Urothelium cell line (cell line): ENCODE measurements at regions not wholly inside any gene's neighbourhood (a gene's known extent, or its start where the extent isn't known, plus 50 kb on each side); places are given as distances from the start of the nearest gene placed in this dataset.
"Not testable (repeated sequence)": the region's sequence is repeated elsewhere in the genome, so short reads cannot be mapped to it uniquely, and the experiment has no call there.

Experiments
- DNase-seq: peaks from one replicate; pipeline ENCODE4 v3.0.0; 2011; ENCODE audit warnings: low spot score, mixed read lengths
- FAIRE-seq: peaks from 2 replicates; lab custom pipeline; 2011; peaks lifted over from hg19 to GRCh38; lab: Jason Lieb, UNC

DNA sequence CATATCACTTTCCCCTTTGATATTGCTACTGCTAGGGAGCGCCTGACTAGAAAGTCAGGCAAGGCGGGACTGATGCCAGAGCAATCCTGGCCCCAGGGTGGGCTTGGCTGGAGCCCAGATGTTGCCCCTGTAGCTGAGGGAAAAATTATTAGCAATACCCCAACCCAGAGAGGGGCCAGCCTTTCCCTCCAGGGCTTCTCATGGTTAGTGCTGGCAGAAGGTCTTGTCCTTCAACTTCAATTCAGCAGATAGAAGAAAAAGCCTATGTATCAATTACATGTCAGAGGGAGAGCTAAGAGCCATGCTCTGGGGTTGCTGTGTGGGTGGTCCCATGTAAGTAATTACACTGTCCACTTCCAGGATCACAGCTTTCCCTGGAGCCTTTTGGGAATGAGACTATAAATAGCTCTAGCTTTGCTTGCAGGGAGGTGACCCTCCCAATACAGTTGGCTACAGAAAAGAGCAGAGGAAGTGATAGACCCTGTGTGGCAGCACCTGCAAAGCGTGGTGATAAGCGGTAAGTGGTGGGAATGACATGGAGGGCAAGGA lies 579.1 kb downstream of the CCSER2 start:
- FAIRE-seq (no peak), DNase-seq (no peak)

DNA sequence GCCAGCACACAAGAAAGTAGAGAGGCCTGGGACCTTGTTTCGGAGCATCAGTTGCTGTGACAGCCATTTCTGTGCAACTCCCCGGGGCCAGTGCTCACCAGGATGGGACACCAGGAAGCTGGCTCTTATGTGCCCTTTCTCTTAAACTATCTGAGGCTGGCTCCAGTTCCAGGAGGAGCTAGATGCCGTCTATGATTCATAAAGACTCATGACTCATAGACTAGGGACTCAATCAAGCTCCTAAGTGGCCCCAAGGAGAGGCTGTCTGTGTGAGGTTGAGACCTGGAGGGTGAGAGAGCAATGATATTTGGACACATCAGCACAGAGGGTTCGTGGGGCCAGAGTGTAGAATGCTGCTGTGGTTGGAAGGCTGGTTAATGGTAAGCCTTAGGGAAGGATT lies 580.1 kb downstream of the CCSER2 start:
- no peak for FAIRE-seq
- peak; percentile 64 for DNase-seq

DNA sequence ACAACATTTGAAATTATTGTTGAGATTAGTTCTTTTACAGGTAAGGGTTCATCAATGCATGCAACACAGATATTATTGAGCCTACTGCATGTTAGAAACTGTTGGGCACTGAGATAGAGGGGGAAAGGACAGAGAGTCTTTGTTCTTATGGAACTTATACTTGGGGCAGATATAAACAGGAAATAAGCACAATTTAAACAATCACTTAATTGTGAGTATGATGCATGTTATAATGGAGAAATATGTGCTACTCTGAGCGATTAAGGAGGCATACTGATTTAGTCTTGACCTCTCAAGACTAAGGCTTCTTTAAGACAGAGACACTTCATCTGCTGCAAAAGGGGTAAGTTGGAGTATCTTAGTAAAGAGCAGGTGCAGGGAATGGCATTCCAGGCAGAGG lies 593.3 kb downstream of the CCSER2 start:
- DNase-seq: no peak
- FAIRE-seq: no peak

DNA sequence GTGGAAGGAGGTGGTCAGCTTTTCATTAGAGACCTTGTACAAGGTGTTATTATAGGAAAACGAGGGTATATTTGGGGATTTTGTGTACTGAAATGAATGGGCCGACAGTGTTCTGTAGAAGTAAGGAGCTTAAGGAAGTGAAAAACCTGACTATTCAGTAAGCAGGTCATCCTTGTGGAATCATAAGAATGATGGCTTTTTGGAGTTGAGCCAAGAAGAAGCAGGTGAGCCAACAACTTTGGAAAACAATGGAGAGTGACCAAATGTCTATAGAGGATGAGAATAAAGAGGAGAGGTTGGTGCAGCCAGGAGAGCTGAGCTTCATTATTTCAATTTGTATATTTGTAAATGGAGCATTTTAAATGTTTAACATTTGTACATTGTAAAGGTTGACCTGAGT lies 595.7 kb downstream of the CCSER2 start:
- DNase-seq (no peak), FAIRE-seq (no peak)

DNA sequence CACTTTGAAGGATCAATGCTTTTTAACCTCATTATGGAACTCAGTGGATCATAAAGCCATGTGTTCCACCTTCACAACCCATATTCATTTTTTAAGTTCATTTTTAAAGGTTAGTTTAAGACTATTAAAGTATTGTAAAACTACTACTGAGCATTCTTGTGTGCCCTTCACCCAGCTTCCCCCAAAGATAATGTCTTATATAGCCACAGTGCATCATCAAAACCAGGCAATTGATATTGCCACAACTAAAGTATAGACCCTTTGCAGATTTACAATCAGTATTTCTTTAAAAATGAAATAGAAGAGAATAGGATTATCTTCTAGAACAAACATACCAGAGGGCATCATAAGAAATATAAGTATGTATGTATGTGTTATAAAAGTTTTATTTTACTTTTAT lies 597.1 kb downstream of the CCSER2 start:
- FAIRE-seq: no peak
- DNase-seq: no peak

DNA sequence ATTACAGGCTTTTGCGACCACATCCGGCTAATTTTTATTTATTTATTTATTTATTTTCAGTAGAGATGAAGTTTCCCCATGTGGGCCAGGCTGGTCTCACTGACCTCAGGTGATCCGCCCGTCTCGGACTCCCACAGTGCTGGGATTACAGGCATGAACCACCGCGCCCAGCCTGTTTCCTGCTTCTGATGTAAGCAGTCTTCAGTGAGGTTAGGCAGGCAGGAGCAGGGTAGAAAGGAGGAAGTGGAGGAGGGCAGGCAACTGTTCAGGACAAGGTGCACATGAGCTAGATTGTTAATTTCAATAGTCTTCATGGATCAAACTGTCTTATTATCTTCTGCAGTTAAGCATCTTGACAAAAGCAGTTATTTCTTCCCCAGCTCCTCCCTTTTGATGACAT lies 605.0 kb downstream of the CCSER2 start:
- DNase-seq: no peak
- no peak for FAIRE-seq

DNA sequence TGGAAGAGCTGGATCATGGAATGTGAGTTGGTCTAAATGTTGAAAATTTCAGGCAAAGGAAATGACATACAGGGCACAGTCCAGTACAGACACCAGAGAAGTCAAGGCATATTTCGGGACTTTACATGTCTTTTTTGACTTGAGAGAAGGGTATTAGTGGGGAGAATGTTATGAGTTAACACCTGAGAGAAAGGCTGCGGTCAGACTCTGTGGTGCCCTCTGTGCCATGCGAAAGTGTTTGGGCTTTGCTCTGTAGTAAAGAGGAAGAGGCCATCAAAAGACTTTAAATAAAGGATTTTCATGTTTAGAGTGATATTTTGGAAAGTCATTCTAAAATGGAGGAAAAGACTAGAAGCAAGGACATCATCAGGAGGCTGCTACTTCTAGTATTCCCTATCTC lies 607.4 kb downstream of the CCSER2 start:
- no peak for FAIRE-seq

DNA sequence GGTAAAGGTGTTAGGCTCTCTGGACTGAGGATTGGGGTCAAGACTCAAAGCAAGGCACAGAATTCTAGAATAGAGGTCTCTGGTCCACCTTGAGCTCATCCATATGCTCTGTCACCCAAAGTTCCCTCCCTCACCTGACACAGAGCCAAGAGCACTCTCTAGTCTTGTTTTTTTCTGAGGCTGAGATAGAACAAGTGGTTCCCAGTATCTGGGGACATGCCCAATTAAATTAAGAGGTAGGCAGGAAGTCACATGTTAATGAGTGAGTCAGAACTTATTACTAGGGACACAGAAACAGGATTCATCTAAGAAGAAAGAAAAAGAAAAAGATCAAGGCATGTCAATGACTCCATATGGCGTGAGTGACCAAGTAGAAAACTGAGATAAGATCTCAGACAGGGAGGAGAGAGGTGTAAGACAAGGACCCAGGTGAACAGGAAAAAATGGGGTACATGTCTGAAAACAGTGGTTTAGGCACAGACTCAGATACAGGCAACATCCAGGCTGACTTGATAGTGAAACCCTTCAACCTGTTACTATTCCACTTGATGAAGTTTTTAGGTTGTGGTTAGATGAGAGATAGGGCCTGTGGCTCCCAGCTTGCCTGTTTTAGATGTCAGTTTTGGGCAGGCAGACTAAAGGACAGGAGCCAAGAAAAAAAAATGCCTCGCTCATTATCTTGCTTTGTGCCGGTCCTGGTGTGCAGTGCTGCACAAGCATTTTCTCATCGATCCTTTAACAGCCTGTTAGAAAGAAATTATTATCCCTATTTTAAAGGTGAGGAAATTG lies 609.9 kb downstream of the CCSER2 start:
- no peak for FAIRE-seq
- no peak for DNase-seq

More for the DNA sequence above, 607.4 kb downstream of the CCSER2 start:
- no peak for DNase-seq

DNA sequence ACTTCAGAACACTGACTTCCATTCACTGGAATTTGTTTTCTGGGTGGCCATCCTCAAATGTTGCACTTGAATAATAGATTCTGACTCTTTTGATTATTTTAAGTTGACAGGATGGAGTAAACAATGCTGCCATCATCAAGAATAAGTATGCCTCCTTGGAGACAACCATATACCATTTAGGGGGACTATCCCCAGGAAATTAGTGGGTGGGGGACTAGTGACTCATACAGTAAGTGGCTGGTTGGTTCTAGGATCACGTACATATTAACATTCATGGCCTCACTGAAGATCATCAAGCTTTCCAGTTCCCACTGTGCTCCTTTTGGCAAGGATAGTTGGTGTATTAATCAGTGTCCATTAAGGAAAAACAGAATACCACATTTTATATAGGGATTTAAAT lies 615.2 kb downstream of the CCSER2 start:
- no peak for DNase-seq
- no peak for FAIRE-seq

DNA sequence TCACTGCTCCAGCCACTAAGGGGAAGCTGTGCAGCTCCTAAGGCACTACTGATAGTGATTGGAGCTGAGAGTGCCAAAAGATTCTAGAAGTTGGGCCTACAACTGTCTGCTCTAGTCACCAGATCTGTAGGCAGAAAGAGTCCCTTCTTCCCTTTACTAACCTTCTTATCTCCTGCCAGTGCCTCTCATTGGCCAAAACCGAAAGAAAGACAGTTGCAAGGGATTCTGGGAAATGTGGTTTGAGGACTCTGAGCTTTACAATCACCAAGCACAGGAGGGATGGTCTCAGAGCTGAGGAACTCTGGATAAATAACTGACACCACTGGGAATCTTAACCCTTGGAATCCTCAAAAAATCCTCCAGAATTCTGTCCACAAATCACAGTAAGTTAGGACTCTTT lies 615.8 kb downstream of the CCSER2 start:
- no peak for DNase-seq

DNA sequence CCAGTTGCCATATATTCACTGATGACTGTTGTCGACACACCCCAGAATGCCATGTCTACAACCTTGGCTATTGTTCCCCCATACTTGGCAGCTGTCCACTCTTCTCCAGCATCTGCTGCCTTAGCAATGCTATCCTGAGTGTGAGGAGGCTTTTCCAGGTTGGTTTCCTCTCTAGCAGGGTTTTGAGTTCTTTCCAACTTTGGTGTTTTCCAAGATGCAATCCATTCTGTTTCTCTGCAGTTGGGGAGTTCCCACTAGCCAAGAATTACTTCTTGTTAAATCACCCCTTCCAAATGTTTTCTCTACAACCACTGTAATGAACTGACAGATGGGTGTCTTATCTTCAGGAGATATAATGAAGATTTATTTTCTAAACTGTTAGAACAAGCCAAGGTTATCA lies 617.4 kb downstream of the CCSER2 start:
- DNase-seq (no peak), FAIRE-seq (no peak)

More for the DNA sequence above, 615.8 kb downstream of the CCSER2 start:
- FAIRE-seq: no peak

DNA sequence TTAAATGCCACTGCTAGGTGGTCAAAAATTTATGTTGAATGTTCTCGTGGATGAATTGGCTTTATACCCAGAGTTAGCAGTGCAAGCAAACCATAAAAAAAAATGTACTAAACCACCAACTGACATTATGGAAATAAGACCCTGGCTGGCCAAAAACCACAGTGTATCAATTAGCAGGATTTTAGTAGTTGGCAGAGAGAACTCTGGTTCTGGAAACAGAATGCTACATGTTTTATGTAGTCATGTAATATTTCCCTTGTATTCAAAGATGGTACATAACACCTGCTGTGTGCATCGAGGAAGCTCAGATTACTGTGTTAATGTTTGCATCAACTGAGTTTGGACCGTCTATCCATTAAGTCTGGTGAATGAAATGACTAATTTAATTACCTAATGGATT lies 618.5 kb downstream of the CCSER2 start:
- FAIRE-seq (no peak), DNase-seq (no peak)

DNA sequence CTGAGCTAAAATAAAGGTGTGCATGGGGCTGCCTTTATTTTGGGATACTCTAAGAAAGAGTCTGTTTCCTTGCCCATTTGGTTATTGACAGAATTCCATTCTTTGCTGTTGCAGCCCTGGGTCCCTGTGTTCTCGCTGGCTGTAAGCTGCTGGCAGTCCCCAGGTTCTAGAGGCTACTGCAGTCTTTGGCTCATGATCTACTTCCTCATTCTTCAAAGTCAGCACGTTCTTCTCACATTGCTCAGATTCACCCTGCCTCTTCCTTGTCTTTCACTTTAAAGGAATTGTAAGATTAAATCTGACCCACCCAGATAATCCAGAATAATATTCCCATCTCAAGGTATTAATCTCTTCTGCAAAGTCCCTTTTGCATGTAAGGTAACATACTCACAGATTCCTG lies 620.3 kb downstream of the CCSER2 start:
- FAIRE-seq (no peak), DNase-seq (no peak)

DNA sequence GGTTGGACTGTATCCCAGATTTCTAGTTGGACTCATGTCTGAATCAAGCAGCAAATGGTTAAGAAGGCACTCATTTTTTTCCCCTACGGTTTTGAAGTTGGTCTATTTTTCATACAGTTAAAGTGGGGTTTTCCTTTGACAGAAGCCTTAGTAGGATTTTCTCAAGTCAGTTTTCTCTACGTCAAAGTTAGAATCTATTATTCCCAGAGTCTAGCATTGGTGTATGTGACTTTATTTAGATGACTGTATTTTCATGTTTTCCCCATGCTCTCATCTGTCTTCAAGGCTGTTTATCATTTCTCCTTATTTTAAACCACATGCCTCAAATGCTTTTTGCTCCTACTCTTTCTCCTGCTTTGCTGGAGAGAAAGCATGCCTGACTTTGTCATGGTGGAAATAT lies 623.2 kb downstream of the CCSER2 start:
- FAIRE-seq: no peak
- no peak for DNase-seq

DNA sequence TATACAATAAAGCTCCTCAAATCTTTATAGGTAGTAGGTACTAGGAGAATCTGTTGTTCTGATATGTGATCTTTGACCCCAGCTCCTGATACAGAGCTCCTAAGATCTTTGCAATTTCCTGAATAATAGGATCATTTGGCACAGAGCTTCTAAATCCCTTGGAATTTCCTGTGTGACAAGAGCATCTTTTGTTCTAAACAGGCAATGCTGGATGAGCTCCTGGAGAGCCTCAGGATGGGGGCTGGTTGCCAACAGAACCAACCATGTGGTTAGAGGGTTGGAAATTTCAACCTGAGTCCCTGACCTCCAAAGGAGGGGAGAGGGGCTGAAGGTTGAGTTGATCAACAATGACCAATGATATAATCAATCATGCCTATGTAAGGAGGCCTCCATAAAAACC lies 629.0 kb downstream of the CCSER2 start:
- FAIRE-seq (no peak), DNase-seq (no peak)

DNA sequence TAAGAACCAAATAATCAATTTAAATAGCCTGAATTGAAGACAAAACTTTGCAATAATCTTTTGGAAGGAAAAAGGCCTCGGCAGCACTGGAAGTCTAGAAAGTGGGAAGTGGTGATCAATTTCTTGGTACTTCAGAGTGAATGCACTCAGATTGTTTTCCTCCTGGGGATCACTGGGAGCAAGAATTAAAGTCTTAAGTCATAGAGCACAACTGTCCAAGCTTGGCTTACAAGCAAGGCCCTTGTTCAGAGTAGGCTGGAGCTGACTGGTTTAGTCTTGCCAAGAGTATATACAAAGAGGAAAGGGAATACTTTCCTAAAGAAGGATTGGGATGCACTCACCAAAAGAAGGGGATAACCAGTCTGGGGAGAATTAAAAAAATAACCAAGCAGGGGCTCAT lies 637.1 kb downstream of the CCSER2 start:
- DNase-seq (no peak), FAIRE-seq (no peak)

DNA sequence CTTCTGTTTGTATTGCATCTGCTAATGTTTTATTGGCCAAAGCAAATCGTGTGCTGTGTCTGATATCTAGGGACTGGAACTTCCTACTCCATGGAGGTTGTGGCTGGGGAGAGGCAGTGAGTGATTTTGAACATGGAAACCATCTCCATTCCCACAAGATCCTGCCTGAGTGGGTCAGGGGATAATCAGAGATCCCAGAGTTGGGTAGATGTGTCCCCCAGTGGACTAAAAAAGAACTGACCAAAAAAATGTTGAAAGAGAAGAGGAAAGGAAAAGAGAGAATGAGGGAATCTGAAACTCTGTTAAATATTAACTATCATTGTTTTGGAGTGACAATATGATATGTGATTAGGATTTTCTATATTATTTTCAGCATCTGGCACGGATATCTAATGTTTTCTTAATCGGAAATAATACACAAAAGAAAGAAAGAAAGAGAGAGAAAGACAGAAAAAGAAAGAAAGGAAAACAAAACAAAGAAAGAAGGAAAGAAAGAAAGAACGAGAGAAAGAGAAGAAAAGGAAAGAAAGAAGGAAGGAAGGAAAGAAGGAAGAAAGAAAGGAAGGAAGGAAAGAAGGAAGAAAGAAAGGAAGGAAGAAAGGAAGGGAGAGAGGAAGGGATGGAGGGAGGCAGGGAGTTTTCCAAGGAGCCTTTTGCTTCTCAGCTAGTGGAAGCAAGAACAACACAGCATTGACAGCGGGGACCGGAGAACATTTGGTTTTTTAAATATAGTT lies 638.5 kb downstream of the CCSER2 start:
- no peak for FAIRE-seq

DNA sequence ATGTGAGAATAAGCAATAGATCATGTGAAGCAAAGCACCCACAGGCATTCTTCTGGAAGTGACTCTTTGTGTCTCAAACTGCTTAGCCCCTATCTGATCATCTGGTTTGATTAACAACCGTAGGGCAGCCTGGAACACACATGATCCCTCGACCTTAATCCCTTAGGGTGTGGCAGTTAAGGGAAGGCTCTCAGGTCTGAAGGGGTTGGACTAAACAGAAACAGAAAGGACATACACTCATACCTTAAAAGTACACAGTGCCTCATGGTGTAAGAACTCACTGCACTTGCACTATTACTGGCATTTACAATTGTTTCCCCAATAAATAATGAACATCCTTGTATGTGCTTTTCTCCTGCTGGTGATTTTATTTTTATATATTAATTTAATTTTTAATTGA lies 640.9 kb downstream of the CCSER2 start:
- FAIRE-seq, DNase-seq: not testable (repeated sequence)

More for the DNA sequence above, 638.5 kb downstream of the CCSER2 start:
- DNase-seq: no peak

DNA sequence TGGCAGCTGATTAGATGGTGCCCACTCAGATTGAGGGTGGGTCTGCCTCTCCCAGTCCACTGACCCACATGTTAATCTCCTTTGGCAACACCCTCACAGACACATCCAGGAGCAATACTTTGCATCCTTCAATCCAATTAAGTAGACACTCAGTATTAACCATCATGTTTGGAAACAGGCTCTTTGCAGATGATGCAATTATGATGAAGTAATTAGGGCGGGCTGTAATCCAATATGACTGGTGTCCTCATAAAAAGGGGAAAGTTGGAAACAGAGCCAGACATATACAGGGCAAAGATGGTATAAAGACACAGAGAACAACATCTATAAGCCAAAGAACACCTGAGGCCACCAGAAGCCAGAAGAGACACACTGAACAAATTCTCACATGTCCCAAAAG lies 658.6 kb downstream of the CCSER2 start:
- FAIRE-seq: no peak
- no peak for DNase-seq

DNA sequence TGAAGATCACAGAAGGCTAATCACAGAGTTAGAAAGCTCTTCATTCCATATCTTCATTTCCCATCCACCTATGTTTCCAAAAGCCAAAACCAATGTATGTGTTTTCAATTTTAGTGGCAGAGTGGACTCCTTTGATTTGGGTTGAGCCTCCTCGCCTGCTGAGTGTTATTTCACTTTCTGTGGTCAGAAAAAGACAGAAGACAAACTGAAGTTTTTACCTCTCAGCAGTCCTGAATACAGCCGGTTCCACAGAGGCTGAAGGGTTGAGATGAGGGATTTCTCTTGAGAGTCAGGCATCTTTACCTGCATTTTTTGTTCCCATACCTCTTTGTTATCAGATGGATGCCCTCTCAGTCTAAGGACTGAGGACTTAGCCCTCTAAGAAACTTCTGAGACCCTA lies 659.6 kb downstream of the CCSER2 start:
- DNase-seq (no peak), FAIRE-seq (no peak)

DNA sequence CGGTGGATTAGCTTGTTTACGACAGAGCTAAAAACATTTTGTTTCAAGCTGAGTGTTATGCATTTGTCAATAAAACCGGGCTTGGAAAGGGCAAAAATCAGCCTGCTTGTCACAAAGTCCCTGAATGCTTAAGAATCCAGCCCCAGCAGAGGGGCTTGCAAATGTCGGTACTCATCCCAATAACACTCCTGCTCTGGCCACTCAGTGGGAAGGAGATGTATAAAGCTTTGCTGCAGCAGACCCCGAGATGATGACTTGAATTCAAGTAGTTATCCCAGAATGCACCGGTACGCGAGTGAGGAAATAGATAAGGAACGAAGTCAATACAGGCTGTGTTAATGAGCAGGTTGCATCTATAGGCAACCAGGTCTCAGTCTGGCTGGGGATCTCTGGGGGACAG lies 662.3 kb downstream of the CCSER2 start:
- FAIRE-seq (no peak), DNase-seq (no peak)

DNA sequence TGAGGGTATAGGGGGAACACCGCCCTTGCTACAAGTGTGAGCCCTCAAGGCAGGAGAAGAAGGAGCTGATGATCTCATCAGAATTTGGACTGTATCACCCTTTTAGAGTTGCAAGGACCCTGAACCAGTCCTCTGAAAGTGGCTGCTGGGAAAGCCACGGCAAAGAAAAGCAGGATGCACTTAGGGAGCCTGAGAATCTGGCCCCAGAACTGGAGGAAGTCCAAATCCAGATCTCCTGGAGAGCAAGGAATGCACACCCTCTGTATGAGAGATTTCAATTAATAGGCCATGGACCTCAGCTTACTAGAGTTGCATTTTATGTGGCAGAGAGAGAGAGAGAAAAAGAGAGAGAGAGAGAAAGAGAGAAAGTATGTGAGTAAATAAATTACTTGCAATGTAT lies 662.9 kb downstream of the CCSER2 start:
- FAIRE-seq: no peak
- DNase-seq: no peak
